ENCODE measurements at regions not wholly inside any gene's neighbourhood (a gene's known extent, or its start where the extent isn't known, plus 50 kb on each side); places are given as distances from the start of the nearest gene placed in this dataset.

GRCh38 chr11:44675906-44676305, 50.9 kb upstream of the TSPAN18 start:
- Histone ChIP-seq H3K27ac (ENCODE audit: low read depth in 1 of 2, low read length in 1 of 2) (no peak overlapping the region), H3K4me1 (ENCODE audit: control insufficient read depth in 5 of 5, insufficient read depth in 5 of 5, low read length in 5 of 5) (no peaks in the 10 kb centered on the region), H3K9ac (ENCODE audit: insufficient read depth in 1 of 2, low read length in 2 of 2) (no peak overlapping the region), H3K4me3 (no peak overlapping the region), H3K9me3 (ENCODE audit: control insufficient read depth in 4 of 4, insufficient read depth in 3 of 4, low read length in 3 of 4) (peaks cover 0 to 6% (median 0%) of the 10 kb centered on the region in 4 donors), H3K27me3 (ENCODE audit: control insufficient read depth in 3 of 3, insufficient read depth in 3 of 3, low read length in 2 of 3) (no peaks in the 10 kb centered on the region), H3K36me3 (ENCODE audit: control insufficient read depth in 4 of 4, insufficient read depth in 4 of 4, low read length in 4 of 4) (no peaks in the 10 kb centered on the region)
- ATAC-seq (ENCODE audit: insufficient read depth, low FRiP score) (no peak), DNase-seq (peak in 1 of 3 donors; percentile 0)
- 97 to 100% methylated on average over 1 of the region's 1 CpG for WGBS, 2 donors
- no peak for TF ChIP-seq CTCF (IDR thresholded peaks at IDR 0.05; ENCODE audit: control extremely low read depth, extremely low read depth)

All from lung (tissue), 11 donors.